ENCODE measurements at regions not wholly inside any gene's neighbourhood (a gene's known extent, or its start where the extent isn't known, plus 50 kb on each side); places are given as distances from the start of the nearest gene placed in this dataset.

DNA sequence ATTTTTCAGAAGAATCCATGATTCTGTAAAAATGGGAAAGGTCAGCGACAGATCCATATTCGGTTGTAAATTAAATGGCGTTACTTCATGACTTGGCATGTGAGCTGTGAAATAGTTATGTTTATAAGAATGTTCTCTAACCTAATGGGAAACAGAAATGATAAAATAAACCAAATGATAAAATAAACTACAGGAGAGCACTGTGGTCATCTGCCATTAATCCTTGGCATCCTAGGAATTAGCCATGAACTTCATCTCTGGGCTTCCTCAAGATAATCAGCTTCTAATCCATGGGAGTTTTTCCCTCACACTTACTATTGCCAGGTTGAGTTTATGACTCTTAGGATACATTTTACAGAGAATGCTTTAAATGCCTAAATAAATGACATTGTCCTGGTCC, 94.6 kb upstream of the SLC30A5 start:
- TF ChIP-seq, protein P1, sequence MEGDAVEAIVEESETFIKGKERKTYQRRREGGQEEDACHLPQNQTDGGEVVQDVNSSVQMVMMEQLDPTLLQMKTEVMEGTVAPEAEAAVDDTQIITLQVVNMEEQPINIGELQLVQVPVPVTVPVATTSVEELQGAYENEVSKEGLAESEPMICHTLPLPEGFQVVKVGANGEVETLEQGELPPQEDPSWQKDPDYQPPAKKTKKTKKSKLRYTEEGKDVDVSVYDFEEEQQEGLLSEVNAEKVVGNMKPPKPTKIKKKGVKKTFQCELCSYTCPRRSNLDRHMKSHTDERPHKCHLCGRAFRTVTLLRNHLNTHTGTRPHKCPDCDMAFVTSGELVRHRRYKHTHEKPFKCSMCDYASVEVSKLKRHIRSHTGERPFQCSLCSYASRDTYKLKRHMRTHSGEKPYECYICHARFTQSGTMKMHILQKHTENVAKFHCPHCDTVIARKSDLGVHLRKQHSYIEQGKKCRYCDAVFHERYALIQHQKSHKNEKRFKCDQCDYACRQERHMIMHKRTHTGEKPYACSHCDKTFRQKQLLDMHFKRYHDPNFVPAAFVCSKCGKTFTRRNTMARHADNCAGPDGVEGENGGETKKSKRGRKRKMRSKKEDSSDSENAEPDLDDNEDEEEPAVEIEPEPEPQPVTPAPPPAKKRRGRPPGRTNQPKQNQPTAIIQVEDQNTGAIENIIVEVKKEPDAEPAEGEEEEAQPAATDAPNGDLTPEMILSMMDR (IDR thresholded peaks at IDR 0.05; ENCODE audit: insufficient read depth, low read depth, low read length, missing control alignments), result no peak
- no peak for DNase-seq (ENCODE audit: low read depth)
- no peak overlapping the region for H3K4me3 ChIP-seq (ENCODE audit: low read depth, low read length)

DNA sequence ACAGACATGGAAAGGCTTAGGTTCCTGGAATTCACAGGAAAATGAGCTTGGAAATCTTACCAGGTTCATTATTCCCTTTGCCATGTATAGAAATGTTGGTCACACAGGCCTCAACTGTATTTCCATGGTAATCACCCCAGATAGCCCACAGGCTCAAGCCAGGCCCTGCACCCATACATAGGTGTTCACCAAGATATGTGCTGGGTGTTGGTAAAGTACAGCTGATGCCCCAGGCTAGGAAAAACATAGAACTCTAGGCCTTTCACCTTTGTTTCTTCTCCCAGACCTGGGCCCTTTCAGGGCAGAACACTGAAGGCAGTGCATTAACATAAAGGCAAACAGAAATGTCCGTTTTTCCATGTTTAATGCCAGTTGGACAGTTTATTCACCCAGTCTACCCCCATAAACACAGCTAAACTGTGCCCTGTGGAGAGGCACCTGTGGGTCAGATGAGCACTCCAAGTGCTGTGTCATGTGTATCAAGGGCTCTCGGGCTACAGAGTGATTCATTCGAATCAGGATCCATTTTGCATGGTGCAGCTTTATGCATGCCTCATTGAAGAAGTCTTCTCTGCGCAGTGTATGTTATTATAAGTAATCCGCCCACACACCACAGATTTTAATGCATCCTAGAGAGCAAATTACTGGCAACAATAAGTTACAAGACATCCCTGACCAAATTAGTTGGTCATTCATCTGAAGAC, 93.4 kb upstream of the SLC30A5 start:
- H3K4me3 ChIP-seq (ENCODE audit: low read depth, low read length), result no peak overlapping the region
- DNase-seq (ENCODE audit: low read depth), result no peak
- TF ChIP-seq, protein P1 (IDR thresholded peaks at IDR 0.05; ENCODE audit: insufficient read depth, low read depth, low read length, missing control alignments), result no peak

DNA sequence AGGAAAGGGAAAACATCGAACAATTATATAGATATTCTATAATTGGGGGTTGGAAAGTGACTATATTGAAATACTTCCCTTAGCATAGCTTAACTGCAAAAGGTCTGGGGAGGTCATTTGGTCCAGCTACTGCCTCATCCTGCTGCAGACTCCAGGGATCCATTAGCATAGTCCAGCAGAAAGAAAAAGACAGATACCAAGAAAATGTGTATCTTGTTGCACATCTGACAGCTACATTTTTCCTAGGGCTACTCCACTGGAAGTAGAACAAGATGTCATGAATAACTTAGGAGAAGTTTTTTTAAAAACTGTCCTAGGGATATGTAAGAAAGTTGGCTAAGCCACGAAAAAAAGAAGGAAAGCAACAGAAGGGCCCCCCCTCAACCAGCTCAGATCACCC, 92.9 kb upstream of the SLC30A5 start:
- DNase-seq (ENCODE audit: low read depth), result no peak
- TF ChIP-seq, protein P1 (IDR thresholded peaks at IDR 0.05; ENCODE audit: insufficient read depth, low read depth, low read length, missing control alignments), result no peak
- H3K4me3 ChIP-seq (ENCODE audit: low read depth, low read length), result no peak overlapping the region

DNA sequence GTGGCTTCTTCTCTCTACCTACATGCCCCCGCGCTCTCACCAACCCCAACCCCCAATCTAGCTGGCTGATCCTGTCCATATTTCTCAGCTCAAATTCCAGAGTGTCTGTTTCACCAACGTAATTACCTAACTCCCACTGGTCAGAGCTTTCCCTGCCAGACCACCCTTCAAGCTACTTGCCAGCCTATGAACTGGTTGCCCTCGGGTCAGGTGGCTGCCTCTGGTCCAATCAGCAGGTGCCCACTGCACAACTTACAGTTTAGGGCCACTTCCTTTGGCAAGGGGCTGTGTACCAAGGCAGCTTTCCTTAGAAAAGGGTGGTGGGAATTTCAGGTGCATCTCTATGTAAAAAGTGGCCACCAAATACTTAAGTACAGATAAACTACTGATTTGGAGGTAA, 92.2 kb upstream of the SLC30A5 start:
- no peak for DNase-seq (ENCODE audit: low read depth)
- TF ChIP-seq, protein P1 (IDR thresholded peaks at IDR 0.05; ENCODE audit: insufficient read depth, low read depth, low read length, missing control alignments), result no peak

DNA sequence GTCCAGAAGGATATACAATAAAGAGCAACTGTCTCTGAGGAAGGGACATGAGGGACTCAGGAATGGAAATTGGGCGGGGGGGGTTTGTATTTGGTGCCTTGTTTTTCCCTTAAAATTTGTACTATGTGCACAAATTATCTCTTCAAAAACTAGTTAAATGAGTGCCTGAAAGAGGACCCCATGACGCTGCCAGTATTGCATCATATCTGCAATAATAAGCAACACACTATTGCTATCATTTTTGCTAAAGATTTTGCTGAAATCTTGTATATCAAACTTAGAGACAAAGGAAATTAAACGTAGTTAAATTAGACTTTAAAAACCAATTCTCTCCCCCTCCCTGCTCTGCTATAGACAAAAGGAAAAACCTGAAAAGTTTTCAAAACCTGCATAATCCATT, 89.7 kb upstream of the SLC30A5 start:
- H3K4me3 ChIP-seq (ENCODE audit: low read depth, low read length), result no peak overlapping the region
- no peak for DNase-seq (ENCODE audit: low read depth)
- TF ChIP-seq, protein P1 (IDR thresholded peaks at IDR 0.05; ENCODE audit: insufficient read depth, low read depth, low read length, missing control alignments), result no peak

More for the DNA sequence above, 92.2 kb upstream of the SLC30A5 start:
- H3K4me3 ChIP-seq (ENCODE audit: low read depth, low read length), result no peak overlapping the region

DNA sequence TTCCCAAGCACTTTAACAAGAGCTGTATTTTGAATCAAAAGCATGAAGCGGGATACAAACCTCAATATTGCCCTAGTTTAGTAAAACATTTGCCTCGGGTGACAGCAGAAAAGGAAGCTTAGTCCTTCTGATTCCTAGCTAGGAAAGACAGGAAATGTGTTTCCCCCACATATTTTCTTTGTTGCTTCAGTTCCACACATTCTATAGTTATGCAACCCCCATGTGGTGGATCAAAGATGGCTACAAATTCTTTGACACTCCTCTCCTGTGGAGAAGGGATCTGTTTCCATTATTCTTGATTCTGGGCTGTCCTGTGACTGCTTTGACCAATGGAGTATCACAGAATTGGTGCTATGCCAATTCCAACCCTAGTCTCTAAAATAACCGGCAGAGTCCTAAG, 89.1 kb upstream of the SLC30A5 start:
- TF ChIP-seq, protein P1 (IDR thresholded peaks at IDR 0.05; ENCODE audit: insufficient read depth, low read depth, low read length, missing control alignments), result no peak
- DNase-seq (ENCODE audit: low read depth), result no peak
- no peak overlapping the region for H3K4me3 ChIP-seq (ENCODE audit: low read depth, low read length)

DNA sequence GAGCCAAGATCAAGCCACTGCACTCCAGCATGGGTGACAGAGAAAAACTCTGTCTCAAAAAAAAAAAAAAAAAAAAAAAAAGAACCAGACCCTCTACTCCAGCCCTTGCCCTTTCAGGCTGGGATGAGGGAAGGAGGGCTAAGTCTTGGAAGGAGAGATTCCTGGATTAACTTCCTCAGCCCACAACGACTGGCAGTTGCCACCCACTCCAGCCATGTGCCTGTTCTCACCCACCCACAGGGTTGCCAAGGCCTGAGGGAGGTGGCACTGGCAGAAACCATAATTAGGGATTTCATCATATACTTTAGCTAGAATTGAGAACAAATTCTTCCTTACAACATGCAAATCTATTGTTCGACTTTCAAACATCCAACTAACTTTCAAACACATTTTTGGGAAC, 87.8 kb upstream of the SLC30A5 start:
- TF ChIP-seq, protein P1 (IDR thresholded peaks at IDR 0.05; ENCODE audit: insufficient read depth, low read depth, low read length, missing control alignments), result no peak

More for the DNA sequence above, 87.8 kb upstream of the SLC30A5 start:
- no peak overlapping the region for H3K4me3 ChIP-seq (ENCODE audit: low read depth, low read length)
- DNase-seq (ENCODE audit: low read depth), result no peak
